ENCODE measurements at regions not wholly inside any gene's neighbourhood (a gene's known extent, or its start where the extent isn't known, plus 50 kb on each side); places are given as distances from the start of the nearest gene placed in this dataset.

- no peak overlapping the region for H3K9ac ChIP-seq
- H3K9me3 ChIP-seq (replicated peaks in 1 of 11), result peaks cover 51 to 93% (median 79%) of the 10 kb centered on the region in 11 experiments
- 0 out of 20 replicates have a peak, but pooled peaks cover 0 to 3% (median 0%) of the 10 kb centered on the region in 10 experiments for H3K4me1 ChIP-seq
- H3K36me3 ChIP-seq, result no peaks in the 10 kb centered on the region
- H4K20me1 ChIP-seq, result no peaks in the 10 kb centered on the region
- no peak overlapping the region for H3K4me3 ChIP-seq
- no peak for TF ChIP-seq Cebpa-rat (IDR thresholded peaks at IDR 0.05)
- no peak overlapping the region for H3K27ac ChIP-seq
- no peak overlapping the region for H3K4me2 ChIP-seq
- H3K27me3 ChIP-seq, result no peaks in the 10 kb centered on the region
Observed at GRCh38 chr16:54353097-54353496, 66.5 kb upstream of the IRX3 start.

DNA sequence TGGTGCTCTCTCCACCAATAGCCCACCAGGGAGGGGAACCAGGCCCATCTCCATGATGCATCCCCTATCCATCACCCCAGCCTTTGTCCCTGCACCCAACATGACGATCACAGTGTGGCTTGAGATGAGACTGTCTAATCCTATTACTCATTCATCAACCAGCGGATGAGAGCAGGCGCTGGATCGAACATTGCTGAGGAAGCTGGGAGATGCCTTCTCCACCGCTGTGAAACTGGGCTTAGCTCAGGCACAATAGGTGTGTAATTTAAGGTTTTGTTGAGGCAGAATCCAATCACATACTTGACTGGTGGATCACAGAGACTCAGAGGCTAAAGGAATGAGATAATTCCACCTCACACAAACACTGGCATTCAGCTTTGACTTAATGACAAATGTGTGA is 64.6 kb upstream of the IRX3 start:
- H4K20me1 ChIP-seq, result no peaks in the 10 kb centered on the region
- H3K9me3 ChIP-seq (replicated peaks in 1 of 11), result peaks cover 41 to 84% (median 66%) of the 10 kb centered on the region in 11 experiments
- H3K4me1 ChIP-seq, result 0 out of 20 replicates have a peak, but pooled peaks cover 0 to 3% (median 0%) of the 10 kb centered on the region in 10 experiments

DNA sequence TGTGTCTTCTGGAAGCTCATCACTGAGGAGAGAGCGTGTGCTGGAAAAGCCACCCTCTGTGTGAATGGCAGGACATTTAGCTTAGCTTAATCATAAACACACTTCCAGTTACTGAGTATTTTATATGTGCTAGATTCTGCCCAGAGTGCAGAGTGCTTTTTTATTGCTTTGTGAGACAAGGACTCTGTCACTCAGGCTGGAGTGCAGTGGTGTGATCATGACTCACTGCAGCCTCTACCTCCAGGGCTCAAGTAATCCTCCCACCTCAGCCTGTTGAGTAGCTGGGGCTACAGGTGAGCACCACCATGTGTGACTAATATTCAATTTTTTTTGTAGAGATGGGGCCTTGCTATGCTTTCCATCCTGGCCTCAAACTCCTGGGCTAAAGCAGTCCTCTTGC is 61.4 kb upstream of the IRX3 start:
- Histone ChIP-seq H3K27ac (no peak overlapping the region), H3K36me3 (no peaks in the 10 kb centered on the region), H3K4me3 (no peak overlapping the region), H3K27me3 (no peaks in the 10 kb centered on the region), H4K20me1 (no peaks in the 10 kb centered on the region; a peak in 1 of 22 replicates), H3K4me2 (no peak overlapping the region), H3K4me1 (peaks cover 0 to 5% (median 3%) of the 10 kb centered on the region in 10 experiments; a peak in 10 of 20 replicates), H3K9ac (no peak overlapping the region), H3K9me3 (replicated peaks in 1 of 11) (peaks cover 9 to 52% (median 34%) of the 10 kb centered on the region in 11 experiments; a peak in 21 of 22 replicates)
- TF ChIP-seq Cebpa-rat (IDR thresholded peaks at IDR 0.05), result no peak

More for the DNA sequence above, 64.6 kb upstream of the IRX3 start:
- Histone ChIP-seq H3K4me2 (no peak overlapping the region), H3K36me3 (no peaks in the 10 kb centered on the region), H3K27ac (no peak overlapping the region), H3K9ac (no peak overlapping the region), H3K4me3 (no peak overlapping the region), H3K27me3 (no peaks in the 10 kb centered on the region)
- no peak for TF ChIP-seq Cebpa-rat (IDR thresholded peaks at IDR 0.05)

- H3K4me2 ChIP-seq, result no peak overlapping the region
- no peak for TF ChIP-seq Cebpa-rat (IDR thresholded peaks at IDR 0.05)
Observed at GRCh38 chr16:54346041-54346440, 59.5 kb upstream of the IRX3 start.

DNA sequence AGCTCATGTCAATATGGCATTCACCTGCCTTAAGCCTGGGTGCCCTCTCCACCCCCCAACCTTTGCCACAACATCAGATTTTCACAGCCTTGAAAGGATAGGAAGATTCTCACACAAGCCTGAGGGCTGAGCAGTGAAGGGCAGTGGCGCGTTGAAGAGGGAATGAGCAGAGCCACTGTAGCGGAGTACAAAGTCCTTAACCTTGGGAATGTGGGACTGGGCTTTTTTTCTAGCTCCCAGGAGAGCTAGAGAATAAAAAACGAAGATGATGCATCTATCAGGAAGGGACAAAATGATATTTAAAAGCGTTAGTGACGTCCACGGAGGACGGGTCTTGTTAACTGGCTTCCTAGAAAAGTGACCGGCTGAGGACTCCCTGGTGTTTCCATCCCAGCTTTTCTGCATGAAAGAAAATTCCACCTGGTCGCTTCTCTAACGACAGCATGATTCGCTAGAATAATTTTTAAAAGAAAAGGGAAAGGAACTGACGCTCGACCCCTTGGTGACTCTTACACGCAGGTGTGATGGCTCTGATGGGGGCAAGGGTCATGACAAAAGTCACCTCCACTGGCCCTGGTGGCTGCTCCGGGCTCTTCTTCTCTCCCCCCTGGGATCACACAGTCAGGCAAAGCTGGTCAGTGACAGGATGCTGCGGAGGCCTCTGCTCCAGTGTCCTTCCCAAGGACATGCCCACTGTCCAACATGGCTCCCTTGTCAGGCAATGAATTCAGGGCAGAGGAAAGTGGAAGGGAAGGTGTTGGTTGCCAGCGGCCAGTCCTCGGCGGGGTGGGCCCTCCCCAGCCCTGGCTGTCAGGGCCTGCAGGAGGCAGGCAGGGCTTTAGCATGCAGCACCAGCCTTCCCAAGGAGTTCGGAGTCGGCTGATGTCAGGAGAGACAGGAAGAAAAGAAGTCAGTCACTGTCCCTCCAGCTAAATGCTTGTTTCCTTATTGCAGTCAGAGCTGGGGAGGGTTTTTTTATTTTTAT is 58.4 kb upstream of the IRX3 start:
- H3K4me3 ChIP-seq, result no peak overlapping the region
- H4K20me1 ChIP-seq, result no peaks in the 10 kb centered on the region; a peak in 1 of 22 replicates
- no peaks in the 10 kb centered on the region for H3K36me3 ChIP-seq
- H3K9ac ChIP-seq, result no peak overlapping the region
- no peak overlapping the region for H3K27ac ChIP-seq
- no peak for TF ChIP-seq Cebpa-rat (IDR thresholded peaks at IDR 0.05)
- peaks cover 4 to 23% (median 18%) of the 10 kb centered on the region in 11 experiments; a peak in 16 of 22 replicates for H3K9me3 ChIP-seq (replicated peaks in 1 of 11)
- no peaks in the 10 kb centered on the region for H3K27me3 ChIP-seq
- H3K4me1 ChIP-seq, result peaks cover 0 to 12% (median 10%) of the 10 kb centered on the region in 10 experiments; a peak in 10 of 20 replicates
- no peak overlapping the region for H3K4me2 ChIP-seq

More at GRCh38 chr16:54346041-54346440, 59.5 kb upstream of the IRX3 start:
- H3K27ac ChIP-seq, result no peak overlapping the region
- H3K36me3 ChIP-seq, result no peaks in the 10 kb centered on the region
- H4K20me1 ChIP-seq, result no peaks in the 10 kb centered on the region; a peak in 1 of 22 replicates
- H3K4me3 ChIP-seq, result no peak overlapping the region
- no peaks in the 10 kb centered on the region for H3K27me3 ChIP-seq
- peaks cover 0 to 12% (median 10%) of the 10 kb centered on the region in 10 experiments; a peak in 10 of 20 replicates for H3K4me1 ChIP-seq
- H3K9me3 ChIP-seq (replicated peaks in 1 of 11), result peaks cover 4 to 33% (median 24%) of the 10 kb centered on the region in 11 experiments; a peak in 16 of 22 replicates
- no peak overlapping the region for H3K9ac ChIP-seq

DNA sequence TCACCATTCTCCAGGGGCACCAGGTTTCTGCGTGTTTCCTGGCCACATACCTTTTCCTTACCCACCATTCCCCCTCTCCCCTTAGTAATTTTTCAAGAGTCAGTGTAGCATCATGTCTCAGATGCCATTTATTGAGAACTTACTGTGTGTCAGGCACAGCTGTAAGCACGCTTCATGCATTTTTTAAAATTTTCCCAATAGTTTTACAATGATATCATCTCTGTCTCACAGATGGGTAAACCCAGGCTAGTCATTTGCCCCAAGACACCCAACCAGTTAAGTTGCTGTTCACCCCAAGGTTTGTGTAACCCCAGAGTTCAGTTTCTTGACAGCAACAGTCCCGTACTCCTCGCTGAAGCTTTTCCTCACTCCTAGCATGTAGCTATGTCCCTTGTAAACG is 56.4 kb upstream of the IRX3 start:
- Histone ChIP-seq H3K27me3 (no peaks in the 10 kb centered on the region), H3K36me3 (no peaks in the 10 kb centered on the region), H3K4me3 (no peak overlapping the region), H3K27ac (no peak overlapping the region), H3K4me1 (peaks cover 0 to 12% (median 10%) of the 10 kb centered on the region in 10 experiments; a peak in 10 of 20 replicates), H3K4me2 (peak overlapping the region in 8 of 11 experiments; percentile 3 to 69 (median 38); a peak in 14 of 22 replicates), H4K20me1 (no peaks in the 10 kb centered on the region; a peak in 1 of 22 replicates), H3K9me3 (replicated peaks in 1 of 11) (peaks cover 0 to 4% (median 2%) of the 10 kb centered on the region in 11 experiments; a peak in 9 of 22 replicates), H3K9ac (no peak overlapping the region)
- no peak for TF ChIP-seq Cebpa-rat (IDR thresholded peaks at IDR 0.05)

- H3K4me2 ChIP-seq, result peak overlapping the region in 8 of 11 experiments; percentile 3 to 69 (median 38); a peak in 14 of 22 replicates
- no peaks in the 10 kb centered on the region for H3K27me3 ChIP-seq
- no peaks in the 10 kb centered on the region for H3K9me3 ChIP-seq (replicated peaks in 1 of 11)
- no peak overlapping the region for H3K4me3 ChIP-seq
- no peaks in the 10 kb centered on the region for H3K36me3 ChIP-seq
- peaks cover 0 to 12% (median 10%) of the 10 kb centered on the region in 10 experiments; a peak in 10 of 20 replicates for H3K4me1 ChIP-seq
- no peak overlapping the region for H3K9ac ChIP-seq
- H3K27ac ChIP-seq, result no peak overlapping the region
- no peak for TF ChIP-seq Cebpa-rat (IDR thresholded peaks at IDR 0.05)
- H4K20me1 ChIP-seq, result no peaks in the 10 kb centered on the region; a peak in 1 of 22 replicates
Observed at GRCh38 chr16:54341892-54342776, 55.5 kb upstream of the IRX3 start.

DNA sequence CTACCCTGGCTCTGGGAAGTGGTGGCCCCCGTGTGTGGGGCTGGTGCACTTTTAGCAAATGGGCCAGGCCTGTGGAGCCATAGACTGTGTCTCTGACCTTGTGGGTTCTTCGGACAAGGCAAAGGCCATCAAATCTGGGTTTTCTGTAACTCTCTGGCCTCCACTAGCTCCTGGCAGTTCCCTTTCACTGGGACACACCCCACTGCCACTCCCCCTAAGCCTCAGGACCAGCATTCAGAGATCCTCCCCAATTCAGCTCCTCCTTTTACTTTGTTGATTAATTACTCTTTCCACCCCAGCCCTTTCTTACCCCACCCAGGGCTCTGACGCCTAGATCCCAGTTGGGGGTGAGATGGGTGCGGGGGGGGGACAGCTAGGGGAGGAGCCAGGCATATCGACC is 53.9 kb upstream of the IRX3 start:
- no peak for TF ChIP-seq Cebpa-rat (IDR thresholded peaks at IDR 0.05)
- H3K9me3 ChIP-seq (replicated peaks in 1 of 11), result no peaks in the 10 kb centered on the region
- H3K36me3 ChIP-seq, result no peaks in the 10 kb centered on the region

More for the DNA sequence above, 53.9 kb upstream of the IRX3 start:
- no peaks in the 10 kb centered on the region for H3K27me3 ChIP-seq
- H3K27ac ChIP-seq, result no peak overlapping the region
- no peak overlapping the region for H3K4me3 ChIP-seq
- no peak overlapping the region for H3K4me2 ChIP-seq
- no peaks in the 10 kb centered on the region; a peak in 1 of 22 replicates for H4K20me1 ChIP-seq
- H3K4me1 ChIP-seq, result peaks cover 0 to 16% (median 12%) of the 10 kb centered on the region in 10 experiments; a peak in 12 of 20 replicates
- H3K9ac ChIP-seq, result no peak overlapping the region
